Smooth muscle cell (in vitro differentiated cells): ENCODE measurements at regions not wholly inside any gene's neighbourhood (a gene's known extent, or its start where the extent isn't known, plus 50 kb on each side); places are given as distances from the start of the nearest gene placed in this dataset.

Experiments used
- DNase-seq: peaks from one replicate; lab custom pipeline; 2025; ENCODE audit not compliant: unreplicated experiment; lab: John Stamatoyannopoulos, UW
- H2AFZ ChIP-seq: fragments of 200-600 bp; sonication (generic); 2 replicates; pipeline ENCODE4 v1.6.0; 2016; ENCODE audit warnings: antibody characterized with exemption, low read depth, mild to moderate bottlenecking
- H3F3A ChIP-seq: fragments of 200-600 bp; sonication (generic); 2 replicates; pipeline ENCODE4 v1.6.0; 2017; ENCODE audit warnings: antibody characterized with exemption, low read depth
- H3K27ac ChIP-seq: fragments of 200-600 bp; sonication (generic); 2 replicates; pipeline ENCODE4 v1.5.1; 2016; ENCODE audit warnings: low read depth, mild to moderate bottlenecking
- H3K27me3 ChIP-seq: fragments of 200-600 bp; sonication (generic); 2 replicates; pipeline ENCODE4 v1.6.1; 2016; ENCODE audit warnings: low read depth, mild to moderate bottlenecking
- H3K36me3 ChIP-seq: fragments of 200-600 bp; sonication (generic); 2 replicates; pipeline ENCODE4 v1.5.1; 2016; ENCODE audit warnings: low read depth
- H3K4me1 ChIP-seq: fragments of 200-600 bp; sonication (generic); 2 replicates; pipeline ENCODE4 v1.5.1; 2016; ENCODE audit warnings: low read depth
- H3K4me2 ChIP-seq: fragments of 200-600 bp; sonication (generic); 2 replicates; pipeline ENCODE4 v1.6.0; 2016; ENCODE audit warnings: mild to moderate bottlenecking
- H3K4me3 ChIP-seq: fragments of 200-600 bp; sonication (generic); 2 replicates; pipeline ENCODE4 v1.5.1; 2016; ENCODE audit warnings: mild to moderate bottlenecking
- H3K79me2 ChIP-seq: fragments of 200-600 bp; sonication (generic); 2 replicates; pipeline ENCODE4 v1.6.0; 2016; ENCODE audit warnings: low read depth, mild to moderate bottlenecking
- H3K9ac ChIP-seq: fragments of 200-600 bp; sonication (generic); 2 replicates; pipeline ENCODE4 v1.6.0; 2016; ENCODE audit warnings: low read depth
- H3K9me3 ChIP-seq: fragments of 200-600 bp; sonication (generic); replicated peaks from 2 replicates; pipeline ENCODE4 v1.5.1; 2016; ENCODE audit warnings: low read depth
- H4K20me1 ChIP-seq: fragments of 200-600 bp; sonication (generic); 2 replicates; pipeline ENCODE4 v1.6.0; 2016; ENCODE audit warnings: low read depth
- CTCF ChIP-seq: fragments of 200-600 bp; sonication (generic); IDR thresholded peaks from 2 replicates; pipeline ENCODE4 v1.5.1; 2017; ENCODE audit warnings: borderline replicate concordance, mild to moderate bottlenecking, antibody characterized with exemption; ENCODE audit not compliant: insufficient read depth, poor library complexity, severe bottlenecking
- WGBS: methylation state at CpG from one replicate; pipeline ENCODE4 v1.1.7; 2016; ENCODE audit warnings: low lambda C conversion rate; 5-methylcytosine and 5-hydroxymethylcytosine counted together

DNA sequence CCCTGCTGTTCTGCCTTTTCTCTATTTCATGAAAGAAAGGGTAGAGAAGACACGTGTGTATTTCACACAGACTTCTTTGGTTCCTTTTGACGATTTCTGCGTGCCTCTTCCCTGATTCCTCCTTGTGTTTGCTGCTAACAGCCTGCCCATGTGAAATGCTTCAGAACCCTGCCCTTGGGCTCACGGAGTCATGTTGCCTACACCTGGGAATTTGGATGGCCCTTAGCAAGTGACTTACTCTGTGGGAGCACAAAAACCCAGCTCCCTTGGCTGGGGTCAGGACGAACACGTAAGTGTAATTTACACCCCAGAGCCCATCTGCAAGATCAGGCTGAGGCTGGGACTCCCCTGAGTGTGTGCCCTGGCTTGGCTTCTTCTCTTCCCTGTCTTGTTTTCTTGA is 220.3 kb upstream of the BCOR start:
- H3K79me2 ChIP-seq = no peaks in the 10 kb centered on the region
- 71% methylated on average over 6 of the region's 6 CpGs for WGBS
- no peaks in the 10 kb centered on the region for H3F3A ChIP-seq
- H3K9ac ChIP-seq = no peak overlapping the region
- no peaks in the 10 kb centered on the region for H4K20me1 ChIP-seq
- no peak for TF ChIP-seq CTCF
- DNase-seq = no peak
- no peak overlapping the region for H2AFZ ChIP-seq
- no peak overlapping the region for H3K27ac ChIP-seq
- H3K4me1 ChIP-seq = no peaks in the 10 kb centered on the region
- H3K4me2 ChIP-seq = no peak overlapping the region
- no peaks in the 10 kb centered on the region for H3K27me3 ChIP-seq
- no peak overlapping the region for H3K4me3 ChIP-seq
- H3K9me3 ChIP-seq = no peaks in the 10 kb centered on the region
- H3K36me3 ChIP-seq = no peaks in the 10 kb centered on the region

DNA sequence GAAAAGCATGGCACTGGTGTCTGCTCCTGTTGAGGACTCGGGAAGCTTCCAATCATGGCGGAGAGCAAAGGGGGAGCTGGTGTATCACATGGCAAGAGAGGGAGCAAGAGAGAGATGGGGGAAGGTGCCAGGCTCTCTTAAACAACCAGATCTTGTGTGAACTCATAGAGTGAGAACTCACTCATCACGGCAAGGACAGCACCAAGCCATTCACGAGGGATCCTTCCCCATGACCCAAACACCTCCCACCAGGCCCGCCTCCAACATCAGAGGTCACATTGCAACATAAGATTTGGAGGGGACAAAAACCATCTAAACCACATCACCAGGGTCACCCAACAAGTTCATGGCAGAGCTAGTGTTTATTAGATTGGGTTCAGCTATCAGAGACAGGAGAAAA is 218.7 kb upstream of the BCOR start:
- Histone ChIP-seq H3K4me1 (no peaks in the 10 kb centered on the region), H3K36me3 (no peaks in the 10 kb centered on the region)
- 87% methylated on average over 5 of the region's 5 CpGs for WGBS

DNA sequence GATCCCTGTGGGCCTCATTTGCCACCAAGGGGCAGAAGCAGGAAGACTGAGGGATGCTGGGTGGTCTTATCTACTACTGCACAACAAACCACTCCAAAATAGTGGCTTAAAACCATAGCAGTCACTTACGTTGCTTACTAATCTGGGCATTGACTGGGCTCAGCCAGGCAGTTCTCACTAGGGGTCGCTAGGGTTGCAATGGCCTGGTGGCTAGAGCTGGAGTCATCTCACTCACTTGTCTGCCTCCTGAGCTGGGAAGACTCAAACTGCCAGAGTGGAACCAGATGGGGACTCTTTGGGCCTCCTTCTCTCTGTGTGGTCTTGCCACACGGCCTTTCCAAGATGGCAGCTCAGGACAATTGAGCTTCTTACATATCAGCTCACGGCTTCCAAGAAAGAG is 216.3 kb upstream of the BCOR start:
- Histone ChIP-seq H3K9me3 (no peaks in the 10 kb centered on the region), H2AFZ (no peak overlapping the region), H3K36me3 (no peaks in the 10 kb centered on the region), H3K4me3 (no peak overlapping the region), H3K79me2 (no peaks in the 10 kb centered on the region), H3K27ac (no peak overlapping the region), H3F3A (no peaks in the 10 kb centered on the region), H4K20me1 (no peaks in the 10 kb centered on the region), H3K27me3 (no peaks in the 10 kb centered on the region), H3K4me1 (peaks cover 4% of the 10 kb centered on the region), H3K4me2 (no peak overlapping the region), H3K9ac (no peak overlapping the region)
- no peak for DNase-seq
- TF ChIP-seq CTCF = no peak
- WGBS = 62% methylated on average over 4 of the region's 4 CpGs

More for the DNA sequence above, 218.7 kb upstream of the BCOR start:
- Histone ChIP-seq H3K4me3 (no peak overlapping the region), H2AFZ (no peak overlapping the region), H3K79me2 (no peaks in the 10 kb centered on the region), H3K27ac (no peak overlapping the region), H3K4me2 (no peak overlapping the region), H3F3A (no peaks in the 10 kb centered on the region), H3K9ac (no peak overlapping the region), H4K20me1 (no peaks in the 10 kb centered on the region), H3K27me3 (no peaks in the 10 kb centered on the region), H3K9me3 (no peaks in the 10 kb centered on the region)
- no peak for DNase-seq
- no peak for TF ChIP-seq CTCF

GRCh38 chrX:40313269-40313668 is 215.5 kb upstream of the BCOR start:
- Histone ChIP-seq H3K4me3 (no peak overlapping the region), H4K20me1 (no peaks in the 10 kb centered on the region), H2AFZ (no peak overlapping the region), H3K79me2 (no peaks in the 10 kb centered on the region), H3K36me3 (no peaks in the 10 kb centered on the region), H3K27me3 (no peaks in the 10 kb centered on the region), H3K27ac (no peak overlapping the region), H3K9me3 (no peaks in the 10 kb centered on the region), H3K4me1 (peaks cover 4% of the 10 kb centered on the region), H3K9ac (no peak overlapping the region), H3F3A (no peaks in the 10 kb centered on the region), H3K4me2 (no peak overlapping the region)
- WGBS = 96% methylated on average over 4 of the region's 4 CpGs
- no peak for DNase-seq
- TF ChIP-seq CTCF = no peak
